Right cardiac atrium (tissue), 5 donors: ENCODE measurements at regions not wholly inside any gene's neighbourhood (a gene's known extent, or its start where the extent isn't known, plus 50 kb on each side); places are given as distances from the start of the nearest gene placed in this dataset.

Experiments
- ATAC-seq, 2 donors: fragments of 200-7000 bp; cut with Tn5 transposase; one replicate each; pipeline versions ENCODE4 v1.8.0 to v1.9.1; 2020; ENCODE audit warnings: moderate library complexity in 2 of 2, mild to moderate bottlenecking in 1 of 2
- DNase-seq, 3 donors: peaks; one replicate each; pipeline ENCODE4 v3.0.0-alpha.2; 2020
- H3K27ac ChIP-seq: one replicate; pipeline ENCODE4 v1.5.1; 2013; ENCODE audit warnings: mild to moderate bottlenecking, low read length, control low read depth, moderate library complexity
- H3K27me3 ChIP-seq: one replicate; pipeline ENCODE4 v1.6.1; 2013; ENCODE audit not compliant: control insufficient read depth, insufficient read depth
- H3K4me1 ChIP-seq: one replicate; pipeline ENCODE4 v1.6.1; 2013; ENCODE audit warnings: low read length; ENCODE audit not compliant: control insufficient read depth, insufficient read depth
- H3K4me3 ChIP-seq: one replicate; pipeline ENCODE4 v1.5.1; 2013; ENCODE audit warnings: low read length, control low read depth
- H3K9me3 ChIP-seq: one replicate; pipeline ENCODE4 v1.6.1; 2013; ENCODE audit warnings: low read length; ENCODE audit not compliant: control insufficient read depth
- WGBS: extraction: QIAGEN DNeasy Blood & Tissue Kit; methylation state at CpG from one replicate; pipeline ENCODE4 v1.1.7; 2013; 5-methylcytosine and 5-hydroxymethylcytosine counted together
- intact Hi-C, 4 donors: fragments of 100-400 bp; cut with DNase I; formaldehyde crosslinking; loops; one replicate each; pipeline versions ENCODE4 v1.11.0 to v1.14.0; 2022 to 2023
- donor health status: healthy with polysubstance abuse.
- donor health status: DM: no; HTN: yes; CAD: no.
- donor health status: DM: no; HTN: no; CAD: no.
- donor health status: DM: no; HTN: yes; CAD: no; lungs with severe emphysema.
- donor health status: DM: yes; HTN: yes; CAD: no.

- ATAC-seq = no peak
- H3K27me3 ChIP-seq = no peaks in the 10 kb centered on the region
- no peak overlapping the region for H3K27ac ChIP-seq
- 77% methylated on average over 2 of the region's 2 CpGs for WGBS
- no peaks in the 10 kb centered on the region for H3K4me1 ChIP-seq
- no peaks in the 10 kb centered on the region for H3K9me3 ChIP-seq
- intact Hi-C loops = no loop called here
- DNase-seq = no peak
- H3K4me3 ChIP-seq = no peak overlapping the region
Observed at GRCh38 chr4:58766763-58767162, 1656.6 kb upstream of the IGFBP7 start.

- DNase-seq (no peak), ATAC-seq (no peak)
- Histone ChIP-seq H3K27me3 (no peaks in the 10 kb centered on the region), H3K9me3 (no peaks in the 10 kb centered on the region), H3K27ac (no peak overlapping the region), H3K4me3 (no peak overlapping the region), H3K4me1 (no peaks in the 10 kb centered on the region)
- intact Hi-C loops = no loop called here
- 83% methylated on average over 2 of the region's 2 CpGs for WGBS
Observed at GRCh38 chr4:58761563-58761962, 1651.4 kb upstream of the IGFBP7 start.

GRCh38 chr4:58760737-58761136, 1650.6 kb upstream of the IGFBP7 start:
- DNase-seq (no peak), ATAC-seq (no peak)
- Histone ChIP-seq H3K4me3 (no peak overlapping the region), H3K4me1 (no peaks in the 10 kb centered on the region), H3K27ac (no peak overlapping the region), H3K9me3 (no peaks in the 10 kb centered on the region), H3K27me3 (no peaks in the 10 kb centered on the region)
- intact Hi-C loops = no loop called here

- H3K9me3 ChIP-seq = no peaks in the 10 kb centered on the region
- H3K27ac ChIP-seq = no peak overlapping the region
- H3K4me1 ChIP-seq = no peaks in the 10 kb centered on the region
- intact Hi-C loops = no loop called here
- DNase-seq (no peak), ATAC-seq (no peak)
- H3K4me3 ChIP-seq = no peak overlapping the region
- no peaks in the 10 kb centered on the region for H3K27me3 ChIP-seq
- WGBS = 78% methylated on average over 1 of the region's 1 CpG
Observed at GRCh38 chr4:58760100-58760499, 1649.9 kb upstream of the IGFBP7 start.

GRCh38 chr4:58749206-58749605, 1639.0 kb upstream of the IGFBP7 start:
- Histone ChIP-seq H3K4me3 (no peak overlapping the region), H3K4me1 (no peaks in the 10 kb centered on the region), H3K27ac (no peak overlapping the region), H3K27me3 (no peaks in the 10 kb centered on the region), H3K9me3 (no peaks in the 10 kb centered on the region)
- intact Hi-C loops = no loop called here
- ATAC-seq (no peak), DNase-seq (no peak)
- 80% methylated on average over 8 of the region's 8 CpGs for WGBS

- no peaks in the 10 kb centered on the region for H3K9me3 ChIP-seq
- ATAC-seq = no peak
- DNase-seq = no peak
- H3K27me3 ChIP-seq = no peaks in the 10 kb centered on the region
- no peaks in the 10 kb centered on the region for H3K4me1 ChIP-seq
- H3K27ac ChIP-seq = no peak overlapping the region
- H3K4me3 ChIP-seq = no peak overlapping the region
- intact Hi-C loops = no loop called here
Observed at GRCh38 chr4:58740897-58741296, 1630.7 kb upstream of the IGFBP7 start.

- intact Hi-C loops = no loop called here
- no peaks in the 10 kb centered on the region for H3K27me3 ChIP-seq
- H3K4me3 ChIP-seq = no peak overlapping the region
- WGBS = 96% methylated on average over 1 of the region's 1 CpG
- no peaks in the 10 kb centered on the region for H3K9me3 ChIP-seq
- no peak for DNase-seq
- no peak for ATAC-seq
- H3K27ac ChIP-seq = no peak overlapping the region
- no peaks in the 10 kb centered on the region for H3K4me1 ChIP-seq
Observed at GRCh38 chr4:58739275-58739674, 1629.1 kb upstream of the IGFBP7 start.

GRCh38 chr4:58738375-58738774, 1628.2 kb upstream of the IGFBP7 start:
- intact Hi-C loops = no loop called here
- H3K27ac ChIP-seq = no peak overlapping the region
- no peaks in the 10 kb centered on the region for H3K27me3 ChIP-seq
- no peaks in the 10 kb centered on the region for H3K4me1 ChIP-seq
- no peak overlapping the region for H3K4me3 ChIP-seq
- DNase-seq (no peak), ATAC-seq (no peak)
- H3K9me3 ChIP-seq = no peaks in the 10 kb centered on the region

GRCh38 chr4:58734030-58734674, 1624.0 kb upstream of the IGFBP7 start:
- WGBS = 57% methylated on average over 1 of the region's 1 CpG
- intact Hi-C loops = no loop called here

GRCh38 chr4:58732973-58733372, 1622.8 kb upstream of the IGFBP7 start:
- WGBS = 71% methylated on average over 2 of the region's 2 CpGs
- intact Hi-C loops = no loop called here
- no peaks in the 10 kb centered on the region for H3K27me3 ChIP-seq
- no peaks in the 10 kb centered on the region for H3K9me3 ChIP-seq
- H3K4me1 ChIP-seq = no peaks in the 10 kb centered on the region
- no peak overlapping the region for H3K4me3 ChIP-seq
- DNase-seq (no peak), ATAC-seq (no peak)
- H3K27ac ChIP-seq = no peak overlapping the region

More at GRCh38 chr4:58734030-58734674, 1624.0 kb upstream of the IGFBP7 start:
- Histone ChIP-seq H3K9me3 (no peaks in the 10 kb centered on the region), H3K4me3 (no peak overlapping the region), H3K27me3 (no peaks in the 10 kb centered on the region), H3K27ac (no peak overlapping the region), H3K4me1 (no peaks in the 10 kb centered on the region)
- no peak for ATAC-seq
- no peak for DNase-seq

- 87% methylated on average over 15 of the region's 15 CpGs for WGBS
- ATAC-seq (no peak), DNase-seq (peak in 1 of 3 donors; percentile 37)
- Histone ChIP-seq H3K4me1 (no peaks in the 10 kb centered on the region), H3K9me3 (no peaks in the 10 kb centered on the region), H3K27me3 (no peaks in the 10 kb centered on the region), H3K4me3 (no peak overlapping the region), H3K27ac (no peak overlapping the region)
- intact Hi-C loops = no loop called here
Observed at GRCh38 chr4:58723954-58724353, 1613.8 kb upstream of the IGFBP7 start.

GRCh38 chr4:58711039-58711438, 1600.9 kb upstream of the IGFBP7 start:
- H3K4me3 ChIP-seq = no peak overlapping the region
- no peak overlapping the region for H3K27ac ChIP-seq
- intact Hi-C loops = no loop called here
- no peak for ATAC-seq
- no peak for DNase-seq
- no peaks in the 10 kb centered on the region for H3K4me1 ChIP-seq
- no peaks in the 10 kb centered on the region for H3K9me3 ChIP-seq
- no peaks in the 10 kb centered on the region for H3K27me3 ChIP-seq
